OCI-LY1 (cell line): ENCODE measurements at regions not wholly inside any gene's neighbourhood (a gene's known extent, or its start where the extent isn't known, plus 50 kb on each side); places are given as distances from the start of the nearest gene placed in this dataset.
A peak's percentile ranks its signal among the peaks of the same experiment; 100 is the strongest.

Experiments
- EZH2 ChIP-seq: fragments of 200-600 bp; sonication (generic), shearing (Covaris generic); IDR thresholded peaks from 2 replicates; pipeline ENCODE4 v1.8.0; 2017; ENCODE audit warnings: borderline replicate concordance, mixed run types, mild to moderate bottlenecking, antibody characterized with exemption, low read length, moderate library complexity, mixed read lengths
- TF ChIP-seq, protein P1 (sequence below): fragments of 200-600 bp; sonication (generic), shearing (Covaris generic); IDR thresholded peaks from 2 replicates; pipeline ENCODE4 v1.5.1; 2017; ENCODE audit warnings: mild to moderate bottlenecking, antibody characterized with exemption, low read length, moderate library complexity, mixed read lengths

DNA sequence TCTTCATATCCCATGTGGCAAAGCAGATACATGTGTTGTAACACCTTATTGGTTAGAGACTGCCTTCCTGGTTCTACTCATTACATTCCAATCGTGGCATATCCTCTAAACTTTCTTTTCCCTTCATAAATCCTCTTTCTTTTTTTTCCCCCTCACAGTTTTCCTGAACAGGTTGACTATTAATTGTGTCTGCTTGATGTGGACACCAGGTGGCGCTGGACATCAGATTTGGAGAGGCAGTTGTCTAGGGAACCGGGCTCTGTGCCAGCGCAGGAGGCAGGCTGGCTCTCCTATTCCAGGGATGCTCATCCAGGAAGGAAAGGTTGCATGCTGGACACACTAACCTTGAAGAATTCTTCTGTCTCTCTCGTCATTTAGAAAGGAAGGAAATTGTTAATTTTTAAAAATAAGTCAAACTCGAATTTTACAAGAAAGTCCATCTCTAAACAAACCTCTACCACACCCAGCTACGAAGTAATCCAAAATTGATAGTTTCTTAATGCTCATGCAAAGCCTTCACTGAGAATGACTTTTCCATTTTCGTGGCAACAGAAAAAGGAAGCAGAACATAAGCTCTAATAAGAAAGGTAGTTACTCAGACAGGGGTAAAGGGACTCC is 59.4 kb upstream of the ASB17 start:
- TF ChIP-seq, protein P1, sequence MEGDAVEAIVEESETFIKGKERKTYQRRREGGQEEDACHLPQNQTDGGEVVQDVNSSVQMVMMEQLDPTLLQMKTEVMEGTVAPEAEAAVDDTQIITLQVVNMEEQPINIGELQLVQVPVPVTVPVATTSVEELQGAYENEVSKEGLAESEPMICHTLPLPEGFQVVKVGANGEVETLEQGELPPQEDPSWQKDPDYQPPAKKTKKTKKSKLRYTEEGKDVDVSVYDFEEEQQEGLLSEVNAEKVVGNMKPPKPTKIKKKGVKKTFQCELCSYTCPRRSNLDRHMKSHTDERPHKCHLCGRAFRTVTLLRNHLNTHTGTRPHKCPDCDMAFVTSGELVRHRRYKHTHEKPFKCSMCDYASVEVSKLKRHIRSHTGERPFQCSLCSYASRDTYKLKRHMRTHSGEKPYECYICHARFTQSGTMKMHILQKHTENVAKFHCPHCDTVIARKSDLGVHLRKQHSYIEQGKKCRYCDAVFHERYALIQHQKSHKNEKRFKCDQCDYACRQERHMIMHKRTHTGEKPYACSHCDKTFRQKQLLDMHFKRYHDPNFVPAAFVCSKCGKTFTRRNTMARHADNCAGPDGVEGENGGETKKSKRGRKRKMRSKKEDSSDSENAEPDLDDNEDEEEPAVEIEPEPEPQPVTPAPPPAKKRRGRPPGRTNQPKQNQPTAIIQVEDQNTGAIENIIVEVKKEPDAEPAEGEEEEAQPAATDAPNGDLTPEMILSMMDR, result peak; percentile 82
- TF ChIP-seq EZH2, result no peak
